NCI-H1092 treated with DMSO at 0.1 percent for 48 hours (cell line): ENCODE measurements at regions not wholly inside any gene's neighbourhood (a gene's known extent, or its start where the extent isn't known, plus 50 kb on each side); places are given as distances from the start of the nearest gene placed in this dataset.
A peak's percentile ranks its signal among the peaks of the same experiment; 100 is the strongest.

ENCODE experiments used
- DNase-seq: peaks from one replicate; lab custom pipeline; 2025; lab: John Stamatoyannopoulos, UW

GRCh38 chr1:84090447-84091245 is 53.4 kb upstream of the PRKACB start:
- no peak for DNase-seq

- no peak for DNase-seq
These were observed 54.2 kb upstream of the PRKACB start for GRCh38 chr1:84089867-84090266.

GRCh38 chr1:84089465-84089864 is 54.6 kb upstream of the PRKACB start:
- no peak for DNase-seq

GRCh38 chr1:84086616-84087015 is 57.5 kb upstream of the PRKACB start:
- DNase-seq = no peak

- DNase-seq = no peak
These were observed 57.9 kb upstream of the PRKACB start for GRCh38 chr1:84086189-84086588.

- no peak for DNase-seq
These were observed 60.8 kb upstream of the PRKACB start for GRCh38 chr1:84083307-84083706.

GRCh38 chr1:84078842-84079202 is 65.2 kb upstream of the PRKACB start:
- DNase-seq = no peak

GRCh38 chr1:84078108-84078841 is 65.8 kb upstream of the PRKACB start:
- DNase-seq = peak; percentile 63

GRCh38 chr1:84077476-84078107 is 66.5 kb upstream of the PRKACB start:
- DNase-seq = peak; percentile 90

GRCh38 chr1:84073266-84073665 is 70.8 kb upstream of the PRKACB start:
- DNase-seq = no peak

- DNase-seq = no peak
These were observed 70.4 kb upstream of the TTLL7 start for GRCh38 chr1:84069236-84069845.

GRCh38 chr1:84062496-84062895 is 63.6 kb upstream of the TTLL7 start:
- DNase-seq = no peak

- no peak for DNase-seq
These were observed 62.4 kb upstream of the TTLL7 start for GRCh38 chr1:84061336-84061735.

- no peak for DNase-seq
These were observed 61.8 kb upstream of the TTLL7 start for GRCh38 chr1:84060781-84061180.

GRCh38 chr1:84048820-84049219 is 49.9 kb upstream of the TTLL7 start:
- no peak for DNase-seq
